Cerebellar cortex (tissue), 1 donor: ENCODE measurements at regions not wholly inside any gene's neighbourhood (a gene's known extent, or its start where the extent isn't known, plus 50 kb on each side); places are given as distances from the start of the nearest gene placed in this dataset.

Experiments
- DNase-seq: peaks from one replicate; pipeline ENCODE4 v3.0.0-alpha.2; 2015; ENCODE audit warnings: low spot score

DNA sequence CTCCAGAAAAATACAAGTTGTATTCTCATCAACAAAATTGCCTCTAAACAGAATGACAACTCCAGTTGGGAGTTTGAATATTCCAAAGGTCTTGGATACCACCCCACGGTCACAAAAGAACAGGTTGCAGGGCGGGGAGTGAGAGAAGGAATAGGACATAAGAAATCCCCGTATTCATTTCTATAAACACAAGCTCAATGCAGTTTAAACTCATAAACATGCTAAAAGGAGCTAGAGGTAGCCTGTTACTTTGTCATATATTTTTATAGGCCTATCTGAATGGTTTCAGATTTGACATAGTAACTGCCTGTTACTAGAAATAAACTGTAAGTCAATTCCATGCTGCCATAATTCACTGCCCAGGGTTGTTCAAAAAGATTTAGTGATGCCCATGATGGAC, 567.5 kb downstream of the BCL11A start:
- DNase-seq, result no peak

DNA sequence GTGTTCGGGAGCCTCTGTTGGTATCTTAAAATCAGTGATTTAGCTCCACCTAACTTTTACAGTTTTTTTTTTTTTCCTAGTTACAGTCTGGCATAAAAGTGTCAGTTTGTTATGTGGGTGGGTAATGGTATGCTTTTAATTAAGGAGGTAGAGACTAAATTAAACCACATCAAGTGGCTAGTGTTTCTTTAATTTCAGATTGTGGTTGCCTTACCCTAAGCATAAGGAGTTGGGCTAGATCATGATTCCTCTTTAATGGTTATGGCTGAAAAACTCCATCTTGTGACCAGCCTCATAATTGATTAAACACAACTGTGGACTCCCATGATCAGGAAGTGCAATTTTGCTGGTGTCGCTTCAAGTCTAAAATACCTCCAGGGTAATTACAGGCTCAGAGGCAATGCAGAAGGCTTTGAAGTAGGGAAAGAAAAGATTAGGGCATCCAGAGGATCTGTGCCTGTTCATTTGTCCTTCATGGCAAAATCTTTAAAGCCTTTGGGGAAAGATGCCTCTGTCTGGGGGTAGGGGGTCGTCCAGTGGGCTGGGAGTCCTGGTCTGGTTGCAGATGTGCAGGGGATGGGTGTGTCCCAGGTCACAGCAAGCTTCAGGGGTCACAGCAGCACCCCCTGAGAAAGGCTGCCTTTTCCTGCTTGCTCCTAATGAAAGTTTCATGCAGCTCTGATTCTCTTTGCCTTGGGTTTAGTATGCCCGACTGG, 579.2 kb downstream of the BCL11A start:
- no peak for DNase-seq

DNA sequence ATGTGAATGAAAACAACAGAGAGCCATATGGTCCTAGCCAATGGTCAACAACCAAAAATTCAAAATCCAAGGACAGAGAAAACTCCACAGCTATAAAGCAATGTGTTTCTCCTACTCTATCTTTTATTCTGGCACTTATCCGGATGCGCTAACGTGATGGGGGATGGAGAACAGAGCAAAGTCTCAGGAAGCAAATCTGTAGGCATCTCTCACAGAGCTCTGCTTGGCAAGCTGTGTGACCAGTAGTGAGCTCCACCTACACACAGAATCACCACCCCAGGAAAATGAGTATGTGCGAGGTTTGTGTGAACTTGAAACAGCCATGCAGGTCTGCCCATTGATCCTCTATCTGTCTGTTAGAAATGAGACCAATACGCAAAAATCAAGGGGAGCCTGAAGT, 584.3 kb downstream of the BCL11A start:
- no peak for DNase-seq

DNA sequence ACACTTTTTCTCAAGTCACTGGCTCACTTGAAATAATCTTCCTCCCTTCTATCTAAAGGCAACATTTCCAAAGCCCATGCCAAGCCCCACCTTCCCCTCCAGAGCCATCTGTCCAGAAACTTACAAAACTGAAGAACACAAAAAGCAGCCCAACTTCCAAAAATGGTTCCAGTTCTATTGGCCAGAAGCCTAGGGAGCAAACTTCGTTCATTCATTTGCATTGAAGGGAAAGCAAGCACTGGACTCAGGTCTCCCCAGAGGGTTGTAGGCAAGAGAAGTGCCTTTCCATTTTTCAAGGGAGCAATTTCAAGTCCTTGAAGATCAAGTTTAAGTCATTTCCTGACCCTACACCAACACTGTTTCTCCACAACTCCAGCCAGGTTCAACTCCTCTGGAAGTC, 585.0 kb downstream of the BCL11A start:
- no peak for DNase-seq

DNA sequence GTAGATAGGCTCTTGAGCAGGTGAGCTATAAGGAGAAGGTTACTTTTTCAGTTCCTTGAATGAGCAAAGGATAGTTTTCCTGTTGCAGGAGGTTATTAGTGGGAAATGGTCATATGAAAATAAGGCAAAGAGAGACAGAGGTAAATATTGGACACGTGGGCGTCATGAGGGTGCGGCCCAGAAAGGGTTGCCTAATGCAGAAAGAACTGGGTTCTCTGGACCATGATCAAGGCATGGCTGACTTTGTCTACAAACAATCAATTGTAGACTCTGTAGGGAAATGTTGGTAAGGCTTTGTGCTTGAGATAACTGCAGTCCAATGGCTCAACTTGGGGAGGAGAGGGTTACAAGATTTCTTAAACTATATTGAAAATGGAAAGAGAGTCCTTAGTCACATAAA, 585.8 kb downstream of the BCL11A start:
- no peak for DNase-seq

DNA sequence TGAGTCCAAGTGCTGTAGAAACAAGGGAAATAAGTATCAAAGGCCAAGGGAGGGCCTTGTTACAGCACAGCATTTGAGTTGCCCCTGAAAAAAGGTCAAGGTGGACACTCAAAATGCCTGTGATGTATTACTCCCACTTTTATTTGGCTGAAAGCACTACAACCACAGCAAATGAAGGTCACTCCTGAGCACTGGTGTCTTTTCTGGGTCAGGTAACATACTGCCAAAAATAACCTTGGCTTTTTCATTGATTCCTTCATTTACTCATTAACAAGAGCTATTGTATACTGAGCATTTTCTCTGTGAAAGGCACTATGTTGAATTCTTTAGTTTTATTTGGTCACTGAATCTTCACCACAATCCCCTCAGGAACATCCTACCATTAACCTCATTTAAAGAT, 590.3 kb downstream of the BCL11A start:
- no peak for DNase-seq

DNA sequence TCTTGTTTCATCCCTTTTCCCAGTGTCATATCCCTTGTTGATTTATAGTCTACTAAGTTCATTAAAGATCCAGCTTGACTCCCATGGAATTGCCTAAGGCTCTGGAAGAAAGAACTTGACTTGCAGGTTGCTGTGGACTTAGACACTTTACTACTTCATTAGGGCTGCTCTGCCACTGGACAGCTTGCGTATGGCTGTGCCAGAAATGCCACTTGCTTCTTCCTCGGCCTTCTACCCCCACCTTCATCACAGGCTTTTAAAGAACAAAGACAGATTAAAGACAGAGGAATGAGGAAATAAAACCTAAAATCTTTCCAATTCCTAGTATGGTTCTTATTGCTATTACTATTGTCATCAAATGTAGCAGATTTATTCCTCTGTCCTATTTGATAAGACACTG, 591.7 kb downstream of the BCL11A start:
- DNase-seq, result no peak

DNA sequence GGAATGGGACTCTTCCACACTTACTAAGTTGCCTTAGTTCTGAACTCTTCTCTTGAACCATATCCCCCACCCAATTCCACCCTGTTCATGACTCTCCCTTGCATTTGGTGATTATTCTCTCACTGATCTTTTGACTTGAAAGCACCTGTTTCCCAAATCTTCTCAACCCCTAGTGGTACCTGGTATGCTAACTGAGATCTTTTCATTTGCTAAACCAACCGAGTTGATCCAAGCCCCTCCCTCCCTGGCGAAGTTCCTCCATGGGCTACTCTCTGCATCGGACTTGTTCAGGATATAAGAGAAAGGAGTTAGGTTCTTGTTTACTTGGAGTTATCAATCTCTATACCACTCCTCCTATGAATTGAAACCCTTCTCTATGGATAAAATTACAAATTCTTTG, 593.5 kb downstream of the BCL11A start:
- no peak for DNase-seq

DNA sequence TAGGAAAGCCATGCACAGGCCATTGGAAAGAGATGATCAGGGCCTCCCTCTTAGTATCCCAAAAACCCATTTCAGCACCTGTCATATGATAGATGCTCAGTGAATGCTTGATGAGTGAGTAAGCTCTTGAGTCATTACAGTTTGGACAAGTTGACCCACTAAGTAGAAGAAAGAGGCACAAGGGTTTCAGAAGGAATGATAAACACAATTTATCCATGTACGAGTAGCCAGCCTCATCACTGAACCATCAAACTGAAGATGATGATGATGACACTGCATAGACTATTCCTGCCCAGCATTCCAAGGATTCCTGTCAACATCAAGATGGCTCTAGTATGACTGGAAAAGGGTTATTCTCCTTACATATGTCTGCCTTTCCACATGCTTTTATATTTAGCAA, 596.0 kb downstream of the BCL11A start:
- no peak for DNase-seq

DNA sequence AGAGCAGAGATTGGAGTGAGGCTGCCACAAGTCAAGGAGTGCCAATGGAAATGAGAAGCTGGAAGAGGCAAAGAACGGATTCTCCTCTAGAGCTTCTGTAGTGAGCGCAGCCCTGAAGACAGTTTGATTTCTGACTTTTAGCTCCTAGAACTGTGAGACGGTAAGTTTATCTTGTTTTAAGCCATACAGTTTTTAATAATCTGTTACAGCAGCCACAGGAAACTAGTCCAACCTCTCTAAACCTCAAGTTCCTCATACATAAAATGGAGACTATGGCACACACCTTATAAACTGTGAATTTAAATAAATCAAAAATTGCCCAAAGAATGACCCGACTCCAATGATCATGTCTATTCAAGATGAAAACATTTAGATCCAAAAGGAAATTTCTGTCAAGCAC, 596.5 kb downstream of the BCL11A start:
- DNase-seq, result no peak

DNA sequence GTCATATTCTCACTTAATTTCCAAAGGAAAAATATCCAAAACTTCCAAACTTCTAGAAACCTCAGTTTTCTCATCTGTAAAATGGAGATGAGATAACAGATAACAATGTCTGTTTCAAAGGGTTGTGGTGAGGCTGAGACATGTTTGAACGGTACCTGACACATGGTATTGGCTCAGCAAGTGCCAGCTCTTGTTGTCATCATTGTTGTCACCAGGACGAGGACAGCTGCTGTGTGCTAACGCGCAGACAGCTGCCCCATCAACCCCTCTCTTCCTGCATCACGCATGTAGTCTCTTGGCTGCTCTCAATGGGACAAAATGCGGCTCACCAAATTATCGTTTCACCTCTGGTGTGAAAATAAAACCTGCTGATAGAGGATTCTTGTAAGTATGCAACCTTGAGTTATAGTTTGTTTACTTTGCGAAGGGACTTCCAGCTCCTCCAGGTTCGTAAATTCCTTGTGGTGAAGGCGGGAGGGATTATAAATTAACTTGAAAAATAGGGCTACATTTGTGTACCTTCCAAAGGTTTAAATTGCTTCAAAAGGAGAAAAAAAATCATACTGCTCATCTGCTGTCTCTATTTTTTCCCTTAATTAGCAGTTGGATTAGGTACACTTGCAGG, 605.4 kb downstream of the BCL11A start:
- DNase-seq, result no peak

DNA sequence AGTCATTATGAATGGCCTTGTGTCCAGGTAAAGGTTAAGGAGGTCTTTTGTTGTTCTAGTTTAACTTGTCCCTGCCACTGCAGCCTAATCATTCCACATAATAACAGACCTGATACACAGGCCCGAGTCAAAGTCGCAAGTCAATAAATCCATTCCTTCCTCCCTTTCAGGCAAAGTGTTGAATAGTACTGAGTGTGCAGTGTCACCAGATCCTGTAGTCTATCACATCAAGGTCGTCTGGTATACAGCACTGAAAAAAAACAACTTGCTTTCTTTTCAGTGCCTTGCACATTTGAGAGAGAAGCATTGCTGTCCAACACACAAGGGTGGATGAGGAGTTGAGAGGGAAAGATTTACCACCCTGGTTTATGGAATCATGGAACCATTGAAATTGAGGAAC, 606.2 kb downstream of the BCL11A start:
- DNase-seq, result no peak

DNA sequence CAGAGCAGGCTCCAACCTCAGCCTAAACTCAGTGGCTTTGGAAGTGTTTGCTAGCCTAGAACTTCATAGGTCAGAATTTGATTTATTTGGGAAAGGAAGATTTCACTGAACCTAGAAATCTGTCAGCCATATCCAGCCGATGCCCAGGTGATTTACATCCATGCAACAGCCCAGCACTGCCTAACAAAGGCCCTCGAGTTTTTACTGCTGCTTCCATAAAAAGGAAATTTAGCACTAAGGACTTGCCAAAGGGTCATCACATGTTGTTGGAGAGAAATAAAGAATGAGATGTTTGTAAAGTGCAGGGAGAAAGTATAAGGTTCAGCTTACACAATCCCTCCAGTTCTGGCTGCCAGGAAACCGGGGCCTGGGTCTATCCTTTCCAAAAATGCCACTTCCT, 614.2 kb downstream of the BCL11A start:
- DNase-seq, result no peak

DNA sequence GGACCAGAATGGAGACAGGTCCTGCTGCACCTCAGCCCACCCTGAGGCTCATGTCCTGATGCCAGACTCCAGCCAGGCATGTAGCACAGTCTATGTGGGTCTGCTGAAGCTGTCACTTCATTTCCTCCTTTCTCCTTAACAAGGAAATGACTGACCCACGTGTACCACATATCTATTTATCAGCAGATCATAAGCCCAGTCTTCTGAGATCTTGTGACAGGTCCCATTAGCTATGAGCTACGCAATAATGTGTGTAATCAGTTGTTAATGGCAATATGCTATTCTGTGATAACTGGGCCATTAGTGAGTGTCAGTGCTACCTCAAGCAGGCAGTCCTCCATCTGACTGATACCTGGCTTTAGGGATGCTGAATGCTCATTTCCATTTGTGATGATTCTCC, 615.3 kb downstream of the BCL11A start:
- no peak for DNase-seq

DNA sequence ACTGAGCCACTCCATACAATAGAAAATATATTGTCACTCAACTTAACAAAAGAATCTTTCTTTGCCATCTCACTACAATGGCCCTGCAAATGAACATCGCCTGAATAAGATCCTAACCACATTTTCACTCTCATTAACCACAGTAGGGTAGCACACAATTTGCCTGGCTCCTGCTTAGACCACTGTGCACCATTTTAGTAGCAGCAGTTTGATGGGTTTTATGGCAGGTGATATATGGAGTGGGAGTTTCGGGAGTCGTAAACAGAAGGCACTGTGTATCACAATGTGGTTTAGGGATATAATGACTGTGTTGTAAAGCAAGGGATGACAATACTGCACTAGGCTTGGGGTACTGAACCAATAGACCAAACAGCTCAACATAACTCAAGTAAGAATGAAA, 617.4 kb downstream of the BCL11A start:
- DNase-seq, result no peak

DNA sequence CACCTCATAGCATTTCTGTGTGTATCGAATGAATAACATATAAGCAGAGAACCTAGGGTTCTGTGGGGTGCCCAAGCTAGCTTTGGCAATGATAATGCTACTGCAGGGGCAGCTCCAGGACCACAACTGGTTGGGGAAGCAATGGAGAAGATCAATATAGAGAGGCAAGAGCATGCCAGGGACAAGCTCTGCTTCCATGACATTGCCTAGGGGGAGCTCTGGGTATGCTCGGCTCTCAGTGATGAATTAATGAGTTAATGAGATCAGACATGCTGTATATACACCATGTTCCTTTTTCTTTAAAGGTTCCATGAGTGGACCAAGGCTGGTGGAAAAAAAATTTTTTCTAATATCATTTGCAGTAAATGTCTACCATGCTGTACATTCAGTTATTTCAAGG, 618.4 kb downstream of the BCL11A start:
- no peak for DNase-seq

DNA sequence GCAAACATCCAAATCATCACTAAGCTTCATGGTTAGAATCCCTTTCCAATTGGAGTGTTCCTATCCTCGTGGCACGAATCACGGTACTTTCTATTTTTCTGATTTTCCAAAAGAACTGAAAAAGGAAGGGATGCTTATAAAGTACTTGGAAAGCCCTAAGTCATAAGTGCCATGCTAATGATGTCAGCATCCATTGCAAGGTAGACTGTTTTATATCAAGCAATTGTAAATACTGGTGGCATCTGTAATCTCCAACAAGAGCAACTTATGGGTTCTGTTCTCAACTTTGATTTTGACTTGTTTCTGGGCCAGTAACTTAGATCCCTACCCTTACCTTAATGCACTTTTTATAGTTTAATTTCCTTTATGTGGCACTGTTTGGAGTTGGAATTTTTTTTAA, 619.5 kb downstream of the BCL11A start:
- no peak for DNase-seq

DNA sequence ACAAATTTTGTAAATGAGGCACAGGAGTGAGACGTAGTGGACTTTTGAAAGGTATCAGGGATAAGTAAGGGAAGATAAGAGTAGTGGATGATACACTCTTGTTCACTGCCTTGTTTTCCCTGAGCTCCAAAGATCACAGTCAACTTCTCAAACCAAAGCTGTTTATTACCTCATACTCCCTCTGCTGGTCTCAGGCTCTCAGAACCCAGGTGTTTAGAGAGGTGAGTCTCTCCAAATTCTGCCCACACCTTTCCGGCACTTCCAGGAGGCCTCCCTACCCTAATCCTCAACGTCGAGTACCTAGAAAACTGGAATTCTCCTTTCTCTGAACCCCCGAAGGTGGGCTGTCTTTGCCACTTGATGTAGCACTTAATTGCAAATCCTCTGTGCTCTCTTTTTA, 621.1 kb downstream of the BCL11A start:
- DNase-seq, result no peak

DNA sequence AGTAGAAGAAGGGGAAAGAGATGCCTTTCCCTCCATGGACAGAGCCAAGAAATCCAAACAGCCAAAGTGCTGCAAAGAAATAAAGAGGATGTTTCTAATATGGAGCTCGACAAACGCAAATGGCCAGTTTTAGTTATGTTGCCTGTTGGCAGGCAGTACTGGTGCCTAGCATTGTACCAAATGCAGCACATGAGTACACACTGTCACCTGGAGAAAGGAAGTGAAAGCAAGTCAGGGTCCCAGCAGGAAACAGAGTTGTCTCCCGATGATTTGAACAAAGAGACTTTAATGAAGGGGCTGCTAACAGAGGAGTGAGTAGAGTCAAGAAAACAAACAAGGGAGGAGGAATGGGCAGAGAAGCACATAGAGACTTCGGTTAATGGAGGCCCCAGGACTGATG, 623.0 kb downstream of the BCL11A start:
- DNase-seq, result no peak

DNA sequence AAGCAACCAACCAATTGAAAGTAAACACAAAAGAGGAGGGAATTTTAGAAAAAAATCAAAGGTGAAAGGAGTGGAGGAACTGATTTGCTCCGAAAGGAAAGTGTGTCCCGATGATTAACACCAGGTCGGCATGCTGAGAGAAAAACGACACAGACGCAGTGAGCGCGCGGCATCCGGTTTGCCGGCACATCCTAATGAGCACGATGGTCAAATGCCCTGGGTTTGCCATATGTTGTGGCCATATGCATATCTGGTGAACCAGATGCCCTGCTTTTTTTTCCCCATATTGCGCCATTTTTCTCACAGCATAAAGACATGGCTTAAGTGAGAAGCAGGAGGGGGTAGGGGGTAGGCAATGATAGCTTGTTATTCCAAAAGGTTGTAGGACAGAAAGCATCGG, 626.7 kb downstream of the BCL11A start:
- DNase-seq, result peak; percentile 1

DNA sequence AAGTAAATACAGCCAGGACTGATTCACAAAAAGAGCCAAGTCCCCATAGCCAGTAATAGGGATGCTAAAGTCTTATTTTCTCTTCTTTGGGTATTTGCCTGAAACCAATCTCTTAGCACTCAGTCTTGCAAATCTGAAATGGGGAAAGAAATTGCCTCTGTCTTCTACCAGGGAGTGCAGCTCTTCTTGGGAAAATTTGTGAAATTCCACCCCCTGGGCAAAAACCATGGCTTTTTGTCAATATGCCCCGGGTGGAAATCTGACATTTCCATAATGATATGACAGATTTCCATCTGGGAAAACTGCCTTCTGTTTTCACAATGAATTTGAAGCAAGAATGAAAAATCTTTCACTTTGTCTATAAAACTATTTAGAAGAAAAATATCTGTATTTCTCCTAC, 628.1 kb downstream of the BCL11A start:
- DNase-seq, result no peak

DNA sequence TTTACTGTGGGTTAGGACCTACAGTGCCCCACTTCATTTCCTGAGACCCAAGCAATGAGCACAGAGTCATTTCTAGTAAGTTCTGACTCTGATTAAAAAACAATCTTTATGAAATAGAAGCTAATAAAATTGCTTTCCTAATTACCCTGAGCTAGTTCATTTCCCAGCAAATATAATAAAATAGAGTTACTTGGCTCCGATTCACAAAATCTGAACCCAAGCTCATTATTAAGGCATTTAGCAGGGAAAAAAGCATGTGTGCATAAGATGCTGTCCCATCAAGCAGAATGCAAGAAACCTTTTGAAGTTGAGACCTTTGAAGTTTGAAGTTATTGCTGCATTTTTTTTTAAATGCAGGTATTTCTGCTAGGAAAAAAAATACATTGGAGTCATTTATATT, 629.1 kb downstream of the BCL11A start:
- DNase-seq, result no peak

DNA sequence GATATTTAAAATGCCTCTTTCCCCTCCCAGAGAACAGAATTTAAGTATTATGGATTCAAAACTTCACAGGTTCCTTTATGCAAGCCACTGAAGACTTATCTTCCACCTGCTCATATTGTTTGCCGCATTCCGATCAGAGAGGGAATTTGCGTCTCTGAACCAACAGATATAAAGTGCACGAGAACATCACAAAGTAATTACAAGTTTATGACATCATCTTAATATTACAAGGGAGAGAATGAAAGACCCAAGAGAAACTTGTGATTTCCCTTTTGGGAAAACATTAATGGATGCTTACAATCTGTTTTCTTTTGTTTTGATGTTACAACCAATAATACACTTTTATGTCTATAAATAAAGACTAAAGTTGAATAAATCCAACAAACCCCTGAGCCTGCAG, 631.0 kb downstream of the BCL11A start:
- DNase-seq, result no peak

DNA sequence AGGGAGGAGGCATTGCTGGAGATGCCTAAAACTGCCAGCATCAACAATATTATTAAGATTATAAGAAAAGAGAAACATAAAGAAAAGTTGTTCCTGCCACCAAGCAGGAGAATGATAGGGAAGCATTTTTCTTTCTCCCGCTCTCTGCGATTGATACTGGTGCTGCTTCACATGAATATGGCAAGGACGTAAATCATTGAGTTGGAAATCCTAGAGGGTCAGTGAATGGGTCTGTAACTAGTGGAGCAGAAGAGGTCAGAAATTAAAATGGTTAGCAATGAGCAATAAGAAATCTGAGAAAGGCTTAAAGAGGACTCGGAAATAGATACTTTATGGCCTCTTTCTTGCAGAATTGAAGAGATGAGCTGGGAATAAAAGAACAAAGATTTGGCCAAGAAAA, 631.7 kb downstream of the BCL11A start:
- DNase-seq, result no peak
